AG10803 (cell line): ENCODE measurements at regions not wholly inside any gene's neighbourhood (a gene's known extent, or its start where the extent isn't known, plus 50 kb on each side); places are given as distances from the start of the nearest gene placed in this dataset.

Experiments used
- DNase-seq: peaks from one replicate; pipeline ENCODE4 v3.0.0; 2010; ENCODE audit warnings: low read depth
- H3K4me3 ChIP-seq: 2 replicates; pipeline ENCODE4 v1.5.1; 2011; ENCODE audit warnings: mild to moderate bottlenecking, low read length, control low read depth
- TF ChIP-seq, protein P1 (sequence below): conservative IDR thresholded peaks from 2 replicates; pipeline ENCODE4 v1.5.1; 2011; ENCODE audit warnings: mild to moderate bottlenecking, low read length, control low read depth, inconsistent platforms

DNA sequence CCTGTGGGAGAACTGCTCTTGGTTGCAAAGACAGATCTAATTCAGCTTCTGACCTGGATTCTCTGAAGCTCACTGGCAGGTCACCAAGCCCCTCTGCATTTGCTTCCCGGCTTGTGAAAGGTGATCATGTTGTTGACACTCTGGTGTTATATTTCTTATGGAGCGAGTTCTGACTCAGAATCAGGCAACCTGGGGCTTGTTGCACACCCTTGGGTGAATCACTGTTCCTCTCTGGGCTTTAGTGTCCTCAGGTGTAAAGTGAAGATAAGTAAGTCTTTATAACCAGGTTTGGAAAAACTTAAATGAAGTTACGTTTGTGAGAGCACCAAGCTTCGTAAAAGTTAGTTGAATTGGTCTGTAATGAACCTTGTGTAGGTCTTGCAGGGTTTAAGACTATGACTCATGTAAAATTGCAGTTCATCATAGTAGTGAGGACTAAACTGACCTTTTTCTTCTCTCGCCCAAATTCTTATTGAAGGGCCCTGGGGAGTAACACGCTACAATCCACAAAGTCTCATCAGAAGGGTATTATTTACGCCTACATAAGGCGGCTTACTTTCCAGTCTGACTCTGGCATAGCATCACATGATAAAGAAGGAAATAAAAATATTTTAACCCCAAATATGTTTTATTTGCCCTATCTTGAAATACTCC lies 218.6 kb downstream of the TMEM38B start:
- no peak for DNase-seq
- TF ChIP-seq, protein P1, sequence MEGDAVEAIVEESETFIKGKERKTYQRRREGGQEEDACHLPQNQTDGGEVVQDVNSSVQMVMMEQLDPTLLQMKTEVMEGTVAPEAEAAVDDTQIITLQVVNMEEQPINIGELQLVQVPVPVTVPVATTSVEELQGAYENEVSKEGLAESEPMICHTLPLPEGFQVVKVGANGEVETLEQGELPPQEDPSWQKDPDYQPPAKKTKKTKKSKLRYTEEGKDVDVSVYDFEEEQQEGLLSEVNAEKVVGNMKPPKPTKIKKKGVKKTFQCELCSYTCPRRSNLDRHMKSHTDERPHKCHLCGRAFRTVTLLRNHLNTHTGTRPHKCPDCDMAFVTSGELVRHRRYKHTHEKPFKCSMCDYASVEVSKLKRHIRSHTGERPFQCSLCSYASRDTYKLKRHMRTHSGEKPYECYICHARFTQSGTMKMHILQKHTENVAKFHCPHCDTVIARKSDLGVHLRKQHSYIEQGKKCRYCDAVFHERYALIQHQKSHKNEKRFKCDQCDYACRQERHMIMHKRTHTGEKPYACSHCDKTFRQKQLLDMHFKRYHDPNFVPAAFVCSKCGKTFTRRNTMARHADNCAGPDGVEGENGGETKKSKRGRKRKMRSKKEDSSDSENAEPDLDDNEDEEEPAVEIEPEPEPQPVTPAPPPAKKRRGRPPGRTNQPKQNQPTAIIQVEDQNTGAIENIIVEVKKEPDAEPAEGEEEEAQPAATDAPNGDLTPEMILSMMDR, result no peak
- no peak overlapping the region for H3K4me3 ChIP-seq

DNA sequence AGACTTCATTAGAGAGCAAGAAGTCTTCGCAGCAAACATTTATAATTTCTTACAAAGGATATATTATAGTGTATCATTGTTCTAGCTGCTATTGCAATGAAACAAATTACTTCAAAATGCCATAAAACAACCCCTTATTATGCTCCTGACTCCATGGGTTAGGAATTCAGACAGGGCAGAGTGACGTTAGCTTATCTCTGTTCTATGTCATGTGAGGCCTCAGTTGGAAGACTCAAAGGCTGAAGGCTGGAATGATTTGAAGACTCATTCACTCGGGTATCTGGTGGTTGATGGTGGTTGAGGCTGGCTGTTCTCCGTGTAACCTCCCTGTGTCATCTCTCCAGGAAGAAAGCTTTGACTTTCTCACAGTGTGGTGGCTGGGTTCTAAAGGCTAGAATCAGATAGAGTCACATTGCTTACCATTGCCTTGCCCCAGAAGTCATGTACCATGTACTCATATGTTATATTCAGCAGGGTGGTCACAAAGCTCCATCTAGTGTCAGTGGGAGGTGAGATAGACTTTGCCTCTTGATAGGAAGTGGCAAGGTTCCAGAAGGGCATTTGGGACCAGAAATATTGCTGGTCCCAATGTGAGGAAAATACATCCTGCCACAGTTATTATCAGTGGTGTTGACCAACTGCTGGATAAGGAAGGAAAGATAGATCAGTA lies 226.9 kb downstream of the TMEM38B start:
- no peak overlapping the region for H3K4me3 ChIP-seq
- DNase-seq, result no peak
- TF ChIP-seq, protein P1, result no peak

DNA sequence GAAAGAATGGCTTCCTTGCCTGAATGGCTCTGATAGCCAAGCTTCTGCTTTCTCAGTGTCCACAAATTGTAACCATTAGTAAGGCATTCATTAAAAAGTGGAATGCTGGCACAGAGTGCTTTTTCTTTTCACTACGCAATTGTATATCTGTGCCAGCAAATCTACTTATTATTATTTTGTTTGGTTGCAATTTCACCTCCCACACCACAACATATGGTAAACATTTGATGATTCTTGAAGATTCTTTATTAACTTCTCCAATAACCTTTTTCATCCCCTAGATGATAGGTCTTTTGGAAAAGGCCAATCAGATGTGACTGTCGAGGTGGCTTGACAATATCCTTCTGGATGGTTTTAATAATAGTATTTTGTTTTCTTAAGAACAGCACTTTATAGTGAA lies 234.1 kb downstream of the TMEM38B start:
- TF ChIP-seq, protein P1, result no peak
- no peak for DNase-seq
- no peak overlapping the region for H3K4me3 ChIP-seq

DNA sequence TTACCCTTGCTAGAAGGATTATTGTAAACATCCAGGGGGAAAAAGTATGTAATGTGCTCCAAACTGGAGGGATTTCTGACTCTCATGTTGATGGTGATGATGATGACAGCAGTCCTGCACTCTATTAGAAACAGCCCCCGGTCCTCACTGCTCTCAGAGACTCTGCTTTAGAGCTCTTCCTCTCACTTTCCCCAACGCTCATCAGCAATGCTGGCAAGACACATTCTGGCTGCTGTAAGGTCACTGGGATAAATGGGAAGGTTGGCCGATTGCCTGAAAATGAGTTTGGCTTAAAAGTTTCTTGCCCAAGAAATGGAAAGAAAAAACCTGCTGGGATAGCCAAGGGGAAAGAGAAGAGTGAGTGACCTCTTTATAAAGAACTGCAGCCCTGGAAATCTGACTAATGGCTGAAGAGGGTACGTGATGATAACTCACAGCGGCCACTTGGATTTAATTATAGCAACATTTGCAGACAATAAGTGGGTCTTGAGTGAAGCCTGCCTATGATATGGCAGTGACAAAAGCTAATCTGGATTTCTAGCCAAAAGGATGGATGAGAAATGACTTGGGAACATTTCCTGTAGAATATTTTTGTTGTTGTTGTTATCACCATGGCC lies 235.8 kb downstream of the TMEM38B start:
- DNase-seq, result no peak
- no peak overlapping the region for H3K4me3 ChIP-seq
- TF ChIP-seq, protein P1, result no peak

DNA sequence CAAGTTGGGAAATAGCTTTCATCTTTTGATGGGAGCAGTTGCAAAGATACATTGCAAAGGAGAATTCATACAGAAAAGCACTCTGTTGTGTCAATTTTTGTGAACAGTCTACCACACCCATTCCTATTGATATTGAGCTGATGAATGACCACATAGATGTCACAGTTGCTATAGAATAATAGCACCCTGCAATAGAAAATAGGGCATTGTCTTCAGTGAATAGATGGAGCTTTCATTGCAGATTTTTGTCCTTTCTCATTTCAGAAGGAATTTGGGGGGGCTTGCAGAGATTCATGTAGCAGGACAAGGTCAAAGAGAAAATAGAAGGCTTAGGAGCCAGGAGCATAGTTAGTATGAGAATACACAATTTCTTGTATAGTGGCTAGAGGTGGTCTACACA lies 237.9 kb downstream of the TMEM38B start:
- H3K4me3 ChIP-seq, result no peak overlapping the region
- TF ChIP-seq, protein P1, result no peak
- DNase-seq, result no peak

DNA sequence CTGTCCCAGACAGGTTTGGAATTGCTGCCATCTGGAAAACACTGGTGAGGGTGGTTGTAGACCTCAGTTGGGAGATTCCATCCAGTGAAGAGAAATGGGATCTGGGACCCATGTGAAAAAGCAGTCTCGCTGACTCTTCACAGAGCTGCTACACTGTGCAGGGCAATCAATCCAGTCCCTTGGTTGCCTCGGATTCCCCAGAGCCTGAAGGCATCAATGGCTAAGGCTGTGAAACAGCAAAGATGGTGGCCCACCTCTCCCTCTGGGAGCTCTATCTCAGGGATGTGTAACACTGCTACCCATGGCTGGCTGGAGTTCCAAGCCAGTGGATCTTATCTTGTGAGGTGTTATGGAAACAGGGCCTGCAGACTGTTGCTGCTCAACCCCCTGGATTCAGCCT lies 256.1 kb downstream of the TMEM38B start:
- TF ChIP-seq, protein P1, result no peak
- DNase-seq, result no peak
- H3K4me3 ChIP-seq, result no peak overlapping the region

- TF ChIP-seq, protein P1, result no peak
- DNase-seq, result no peak
- H3K4me3 ChIP-seq, result no peak overlapping the region
Observed at GRCh38 chr9:105950894-105951293, 256.6 kb downstream of the TMEM38B start.
